ENCODE measurements at regions not wholly inside any gene's neighbourhood (a gene's known extent, or its start where the extent isn't known, plus 50 kb on each side); places are given as distances from the start of the nearest gene placed in this dataset.

GRCh38 chr16:79370736-79371135 lies 229.8 kb downstream of the MAF start:
- Histone ChIP-seq H3K9ac (ENCODE audit: low read length) (no peak overlapping the region), H3K27me3 (ENCODE audit: insufficient read depth, low read length) (no peaks in the 10 kb centered on the region), H3K4me1 (ENCODE audit: insufficient read depth, low read length, severe bottlenecking) (no peaks in the 10 kb centered on the region), H3K27ac (ENCODE audit: low read depth, low read length, poor library complexity, severe bottlenecking) (no peak overlapping the region), H3K9me2 (ENCODE audit: low read depth, low read length) (no peaks in the 10 kb centered on the region), H3K4me3 (ENCODE audit: low read depth, low read length, poor library complexity, severe bottlenecking) (no peak overlapping the region), H3F3A (ENCODE audit: insufficient read depth, low read length) (no peaks in the 10 kb centered on the region), H3K9me3 (ENCODE audit: low read length) (no peaks in the 10 kb centered on the region), H3K79me2 (ENCODE audit: insufficient read depth, low read length) (no peaks in the 10 kb centered on the region), H2AFZ (ENCODE audit: low read length) (no peak overlapping the region), H3K4me2 (ENCODE audit: low read length) (no peak overlapping the region), H3K36me3 (ENCODE audit: insufficient read depth, low read length) (no peaks in the 10 kb centered on the region), H4K20me1 (ENCODE audit: insufficient read depth, low read length) (no peaks in the 10 kb centered on the region)
- TF ChIP-seq CTCF (IDR thresholded peaks at IDR 0.05; ENCODE audit: low read length) (no peak), EZH2 (IDR thresholded peaks at IDR 0.05; ENCODE audit: borderline replicate concordance, low read length) (no peak)

GRCh38 chr16:79369796-79370195 lies 230.7 kb downstream of the MAF start:
- no peaks in the 10 kb centered on the region for H3K9me2 ChIP-seq (ENCODE audit: low read depth, low read length)
- no peaks in the 10 kb centered on the region for H3K4me1 ChIP-seq (ENCODE audit: insufficient read depth, low read length, severe bottlenecking)
- H3K27me3 ChIP-seq (ENCODE audit: insufficient read depth, low read length): no peaks in the 10 kb centered on the region; the same call in 1 of the 2 replicates
- no peaks in the 10 kb centered on the region for H4K20me1 ChIP-seq (ENCODE audit: insufficient read depth, low read length)
- H3K9ac ChIP-seq (ENCODE audit: low read length): no peak overlapping the region
- no peaks in the 10 kb centered on the region for H3K9me3 ChIP-seq (ENCODE audit: low read length)
- H3F3A ChIP-seq (ENCODE audit: insufficient read depth, low read length): no peaks in the 10 kb centered on the region
- no peak overlapping the region for H3K4me3 ChIP-seq (ENCODE audit: low read depth, low read length, poor library complexity, severe bottlenecking)
- no peak for TF ChIP-seq CTCF (IDR thresholded peaks at IDR 0.05; ENCODE audit: low read length)
- H3K79me2 ChIP-seq (ENCODE audit: insufficient read depth, low read length): no peaks in the 10 kb centered on the region
- H3K36me3 ChIP-seq (ENCODE audit: insufficient read depth, low read length): no peaks in the 10 kb centered on the region
- H3K27ac ChIP-seq (ENCODE audit: low read depth, low read length, poor library complexity, severe bottlenecking): no peak overlapping the region
- no peak overlapping the region for H3K4me2 ChIP-seq (ENCODE audit: low read length)
- H2AFZ ChIP-seq (ENCODE audit: low read length): no peak overlapping the region

- no peaks in the 10 kb centered on the region for H3K9me3 ChIP-seq (ENCODE audit: low read length)
- no peak overlapping the region for H3K4me3 ChIP-seq (ENCODE audit: low read depth, low read length, poor library complexity, severe bottlenecking)
- no peaks in the 10 kb centered on the region for H3K4me1 ChIP-seq (ENCODE audit: insufficient read depth, low read length, severe bottlenecking)
- no peak overlapping the region for H3K9ac ChIP-seq (ENCODE audit: low read length)
- H3K36me3 ChIP-seq (ENCODE audit: insufficient read depth, low read length): no peaks in the 10 kb centered on the region
- no peak overlapping the region for H2AFZ ChIP-seq (ENCODE audit: low read length)
- H3K79me2 ChIP-seq (ENCODE audit: insufficient read depth, low read length): no peaks in the 10 kb centered on the region
- no peaks in the 10 kb centered on the region for H3F3A ChIP-seq (ENCODE audit: insufficient read depth, low read length)
- no peak overlapping the region for H3K4me2 ChIP-seq (ENCODE audit: low read length)
- no peaks in the 10 kb centered on the region; the same call in 1 of the 2 replicates for H3K27me3 ChIP-seq (ENCODE audit: insufficient read depth, low read length)
- no peaks in the 10 kb centered on the region for H4K20me1 ChIP-seq (ENCODE audit: insufficient read depth, low read length)
- H3K27ac ChIP-seq (ENCODE audit: low read depth, low read length, poor library complexity, severe bottlenecking): no peak overlapping the region
- no peaks in the 10 kb centered on the region for H3K9me2 ChIP-seq (ENCODE audit: low read depth, low read length)
- no peak for TF ChIP-seq CTCF (IDR thresholded peaks at IDR 0.05; ENCODE audit: low read length)
- TF ChIP-seq EZH2 (IDR thresholded peaks at IDR 0.05; ENCODE audit: borderline replicate concordance, low read length): no peak
Observed at GRCh38 chr16:79367822-79368221, 232.7 kb downstream of the MAF start.
